Astrocyte of the spinal cord (primary cell): ENCODE measurements at regions not wholly inside any gene's neighbourhood (a gene's known extent, or its start where the extent isn't known, plus 50 kb on each side); places are given as distances from the start of the nearest gene placed in this dataset.

Source experiments
- DNase-seq: peaks from one replicate; pipeline ENCODE4 v3.0.0; 2011; ENCODE audit warnings: low read depth, low spot score
- H3K4me3 ChIP-seq: 2 replicates; pipeline ENCODE4 v1.5.1; 2011; ENCODE audit warnings: low read depth, mild to moderate bottlenecking, low read length, moderate library complexity
- in situ Hi-C: cut with HindIII; loops from 2 replicates; pipeline ENCODE4 v1.10.0; 2017; ENCODE audit warnings: low sequenced_read_pairs
- TF ChIP-seq, protein P1 (sequence below): IDR thresholded peaks from 2 replicates; pipeline ENCODE4 v1.5.1; 2012; ENCODE audit warnings: low read depth, mild to moderate bottlenecking, low read length, inconsistent platforms

DNA sequence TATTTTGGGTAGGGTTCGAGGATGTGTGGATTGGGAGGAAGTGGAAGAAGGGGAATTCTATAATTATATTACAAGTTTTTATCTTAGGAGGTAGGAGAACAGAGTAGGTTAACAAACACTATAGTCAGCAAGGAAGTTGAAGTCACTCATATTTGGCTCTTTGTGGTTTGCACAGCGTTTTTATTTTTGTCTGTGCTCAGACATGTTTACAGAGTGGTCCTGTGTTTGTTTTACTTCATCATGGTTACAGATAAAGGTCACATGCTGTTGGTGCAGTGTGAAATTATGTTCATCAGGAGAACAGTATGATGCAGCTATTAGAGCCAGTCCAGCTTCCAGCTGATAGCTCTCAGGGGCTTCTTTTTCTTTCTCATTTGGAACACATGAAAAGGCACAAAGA, 299.9 kb upstream of the SFRP2 start:
- in situ Hi-C loops: no loop called here
- TF ChIP-seq, protein P1, sequence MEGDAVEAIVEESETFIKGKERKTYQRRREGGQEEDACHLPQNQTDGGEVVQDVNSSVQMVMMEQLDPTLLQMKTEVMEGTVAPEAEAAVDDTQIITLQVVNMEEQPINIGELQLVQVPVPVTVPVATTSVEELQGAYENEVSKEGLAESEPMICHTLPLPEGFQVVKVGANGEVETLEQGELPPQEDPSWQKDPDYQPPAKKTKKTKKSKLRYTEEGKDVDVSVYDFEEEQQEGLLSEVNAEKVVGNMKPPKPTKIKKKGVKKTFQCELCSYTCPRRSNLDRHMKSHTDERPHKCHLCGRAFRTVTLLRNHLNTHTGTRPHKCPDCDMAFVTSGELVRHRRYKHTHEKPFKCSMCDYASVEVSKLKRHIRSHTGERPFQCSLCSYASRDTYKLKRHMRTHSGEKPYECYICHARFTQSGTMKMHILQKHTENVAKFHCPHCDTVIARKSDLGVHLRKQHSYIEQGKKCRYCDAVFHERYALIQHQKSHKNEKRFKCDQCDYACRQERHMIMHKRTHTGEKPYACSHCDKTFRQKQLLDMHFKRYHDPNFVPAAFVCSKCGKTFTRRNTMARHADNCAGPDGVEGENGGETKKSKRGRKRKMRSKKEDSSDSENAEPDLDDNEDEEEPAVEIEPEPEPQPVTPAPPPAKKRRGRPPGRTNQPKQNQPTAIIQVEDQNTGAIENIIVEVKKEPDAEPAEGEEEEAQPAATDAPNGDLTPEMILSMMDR: no peak
- DNase-seq: peak; percentile 22
- H3K4me3 ChIP-seq: no peak overlapping the region

GRCh38 chr4:154086247-154086646, 297.4 kb upstream of the SFRP2 start:
- in situ Hi-C loops: no loop called here
- TF ChIP-seq, protein P1: no peak
- H3K4me3 ChIP-seq: no peak overlapping the region
- DNase-seq: no peak

DNA sequence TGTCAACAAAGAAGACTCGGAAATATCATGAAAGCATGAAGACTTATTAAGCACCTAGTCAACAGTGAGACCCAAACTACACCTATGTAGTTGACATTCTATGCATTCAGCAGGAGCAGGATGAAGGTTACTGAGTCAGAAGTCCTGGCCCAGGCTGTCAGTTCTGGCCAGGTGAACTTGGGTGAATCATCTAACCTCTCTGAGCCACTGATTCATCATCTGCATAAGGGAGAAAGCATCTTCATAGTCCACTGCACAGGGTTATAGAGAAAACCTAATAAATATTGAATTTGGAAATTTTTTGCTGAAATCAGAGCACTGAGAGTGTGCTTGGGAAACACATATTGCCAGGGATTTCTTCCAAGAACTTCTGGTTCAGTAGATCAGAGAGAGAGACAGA, 296.0 kb upstream of the SFRP2 start:
- TF ChIP-seq, protein P1: no peak
- in situ Hi-C loops: no loop called here
- no peak for DNase-seq
- H3K4me3 ChIP-seq: no peak overlapping the region

DNA sequence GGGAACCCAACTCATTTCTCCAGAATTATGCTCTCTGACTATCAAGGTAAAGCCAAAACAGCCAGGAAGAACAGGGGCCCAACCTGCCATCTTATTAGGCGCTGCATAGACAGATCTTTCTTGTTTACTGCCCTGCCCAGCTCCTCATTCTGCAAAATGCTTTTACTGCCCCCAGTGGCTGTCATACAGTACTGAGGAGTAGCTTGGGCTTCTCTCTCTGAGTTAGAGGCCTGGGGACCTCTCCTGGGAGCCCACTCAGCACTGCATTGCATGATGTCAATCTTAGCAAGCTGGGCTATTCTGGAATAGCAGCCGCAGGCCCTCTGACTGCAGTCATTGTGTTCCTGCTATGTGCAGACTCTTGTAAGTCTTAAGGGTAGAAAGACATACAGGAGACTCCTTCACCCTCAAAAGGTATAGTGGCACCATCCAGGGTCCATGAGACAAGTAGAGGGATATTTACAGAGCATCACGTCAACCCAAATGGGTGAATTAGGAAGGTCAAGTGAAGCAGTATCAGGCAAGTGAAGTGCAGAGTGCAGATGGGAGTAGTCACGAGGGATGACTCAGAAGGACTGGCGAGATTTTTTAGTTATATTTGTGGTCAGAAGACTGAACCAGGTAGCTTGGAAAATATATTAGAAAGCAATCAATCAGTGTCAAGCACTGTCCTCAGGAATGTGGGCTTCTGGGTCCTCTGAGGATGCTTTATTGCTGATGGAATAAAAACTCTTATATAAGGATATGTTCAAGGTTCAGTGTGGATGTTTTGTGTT, 294.1 kb upstream of the SFRP2 start:
- in situ Hi-C loops: no loop called here
- DNase-seq: no peak
- TF ChIP-seq, protein P1: peak; percentile 26
- no peak overlapping the region for H3K4me3 ChIP-seq

DNA sequence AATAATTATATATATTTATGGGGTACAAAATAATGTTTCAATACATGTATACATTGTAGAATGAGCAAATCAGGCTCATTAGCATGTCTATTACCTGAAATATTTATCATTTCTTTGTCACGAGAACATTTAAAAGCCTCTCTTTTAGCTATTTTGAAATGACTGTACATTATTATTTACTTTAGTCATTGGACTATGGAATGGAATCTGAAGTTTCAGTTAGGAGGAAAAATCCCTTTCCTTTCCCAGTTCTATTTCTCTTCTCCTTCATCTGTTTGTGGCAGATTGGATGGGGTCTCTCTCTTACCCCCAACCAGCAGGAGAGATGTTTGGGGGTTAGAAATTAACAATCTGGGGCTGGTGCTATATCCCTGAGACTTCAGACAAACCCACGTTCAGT, 292.5 kb upstream of the SFRP2 start:
- in situ Hi-C loops: no loop called here
- DNase-seq: no peak
- no peak overlapping the region for H3K4me3 ChIP-seq
- TF ChIP-seq, protein P1: no peak

- TF ChIP-seq, protein P1: no peak
- no peak for DNase-seq
- no peak overlapping the region for H3K4me3 ChIP-seq
- in situ Hi-C loops: no loop called here
Observed at GRCh38 chr4:154078504-154079350, 289.8 kb upstream of the SFRP2 start.
